DND-41 (cell line): ENCODE measurements at regions not wholly inside any gene's neighbourhood (a gene's known extent, or its start where the extent isn't known, plus 50 kb on each side); places are given as distances from the start of the nearest gene placed in this dataset.

ENCODE experiments used
- CTCF ChIP-seq: IDR thresholded peaks from 2 replicates; pipeline ENCODE4 v1.5.1; 2012; ENCODE audit warnings: borderline replicate concordance, low read length, moderate library complexity, mild to moderate bottlenecking; ENCODE audit not compliant: poor library complexity, severe bottlenecking; ENCODE audit errors: extremely low read depth
- EZH2 ChIP-seq: IDR thresholded peaks from 3 replicates; pipeline ENCODE4 v1.6.1; 2012; ENCODE audit warnings: borderline replicate concordance, low read depth, mild to moderate bottlenecking, moderate library complexity, low read length, inconsistent platforms; ENCODE audit not compliant: severe bottlenecking

GRCh38 chr12:67726868-67727267 is 78.3 kb downstream of the DYRK2 start:
- TF ChIP-seq EZH2, result no peak
- TF ChIP-seq CTCF, result no peak
